Activated T-cell treated with anti-CD3 and anti-CD28 coated beads, Interleukin-2, amount 50 U/mL, for 72 hours (primary cell): ENCODE measurements at regions not wholly inside any gene's neighbourhood (a gene's known extent, or its start where the extent isn't known, plus 50 kb on each side); places are given as distances from the start of the nearest gene placed in this dataset.

Experiments
- ATAC-seq, 2 donors: fragments of 150-1000 bp; cut with Tn5 transposase; replicated peaks in 1 of 2; 2 replicates each; pipeline ENCODE4 v1.10.0; 2021; ENCODE audit warnings: moderate library complexity in 2 of 2, mild to moderate bottlenecking in 1 of 2
- DNase-seq, 2 donors: peaks; one replicate each; pipeline ENCODE4 v3.0.0; 2021 to 2022; ENCODE audit warnings: mixed read lengths in 1 of 2
- H3K27ac Mint-ChIP-seq: one replicate; pipeline ENCODE4 v1.8.0; 2022; ENCODE audit warnings: mild to moderate bottlenecking, moderate library complexity, mixed read lengths
- H3K27me3 Mint-ChIP-seq: one replicate; pipeline ENCODE4 v1.8.0; 2022; ENCODE audit warnings: low read depth, mixed read lengths
- H3K36me3 Mint-ChIP-seq, 2 donors: one replicate each; pipeline ENCODE4 v1.8.0; 2022; ENCODE audit warnings: mixed read lengths in 2 of 2, mild to moderate bottlenecking in 1 of 2; ENCODE audit not compliant: insufficient read depth in 2 of 2
- H3K4me1 Mint-ChIP-seq: one replicate; pipeline ENCODE4 v1.8.0; 2022; ENCODE audit warnings: low read depth, mixed read lengths
- H3K4me3 Mint-ChIP-seq, 2 donors: one replicate each; pipeline ENCODE4 v1.8.0; 2022; ENCODE audit warnings: mild to moderate bottlenecking in 2 of 2, mixed read lengths in 2 of 2, moderate library complexity in 2 of 2
- H3K9me3 Mint-ChIP-seq, 2 donors: one replicate each; pipeline ENCODE4 v1.8.0; 2022; ENCODE audit warnings: mixed read lengths in 2 of 2

- H3K4me1 Mint-ChIP-seq = peaks cover 14% of the 10 kb centered on the region
Measured at GRCh38 chr1:239505094-239505493, 118.7 kb downstream of the CHRM3 start.

GRCh38 chr1:239507826-239508225 lies 121.5 kb downstream of the CHRM3 start:
- no peak for ATAC-seq
- Mint-ChIP-seq H3K27ac (no peak overlapping the region), H3K27me3 (no peaks in the 10 kb centered on the region), H3K4me3 (no peak overlapping the region), H3K9me3 (peaks cover 18 to 28% of the 10 kb centered on the region in 2 donors), H3K4me1 (peaks cover 2% of the 10 kb centered on the region), H3K36me3 (peaks cover 12% of the 10 kb centered on the region in 2 donors)
- DNase-seq = no peak

More at GRCh38 chr1:239505094-239505493, 118.7 kb downstream of the CHRM3 start:
- Mint-ChIP-seq H3K4me3 (no peak overlapping the region), H3K27ac (no peak overlapping the region), H3K9me3 (peaks cover 17 to 30% of the 10 kb centered on the region in 2 donors), H3K36me3 (peaks cover 12 to 14% of the 10 kb centered on the region in 2 donors), H3K27me3 (no peaks in the 10 kb centered on the region)
- DNase-seq (no peak), ATAC-seq (no peak)

GRCh38 chr1:239511875-239512274 lies 125.5 kb downstream of the CHRM3 start:
- Mint-ChIP-seq H3K4me3 (no peak overlapping the region), H3K36me3 (peaks cover 5 to 6% of the 10 kb centered on the region in 2 donors), H3K27me3 (no peaks in the 10 kb centered on the region), H3K27ac (no peak overlapping the region), H3K4me1 (no peaks in the 10 kb centered on the region), H3K9me3 (peaks cover 7 to 9% of the 10 kb centered on the region in 2 donors)
- ATAC-seq = no peak
- DNase-seq = no peak

GRCh38 chr1:239516579-239516978 lies 130.2 kb downstream of the CHRM3 start:
- H3K4me3 Mint-ChIP-seq = no peak overlapping the region
- no peaks in the 10 kb centered on the region for H3K4me1 Mint-ChIP-seq
- H3K27ac Mint-ChIP-seq = no peak overlapping the region
- DNase-seq (no peak), ATAC-seq (no peak)
- no peaks in the 10 kb centered on the region for H3K9me3 Mint-ChIP-seq
- H3K27me3 Mint-ChIP-seq = no peaks in the 10 kb centered on the region
- no peaks in the 10 kb centered on the region for H3K36me3 Mint-ChIP-seq

GRCh38 chr1:239526391-239526790 lies 140.0 kb downstream of the CHRM3 start:
- DNase-seq = no peak
- no peak for ATAC-seq
- H3K27ac Mint-ChIP-seq = no peak overlapping the region
- peaks cover 0 to 3% of the 10 kb centered on the region in 2 donors for H3K9me3 Mint-ChIP-seq
- H3K4me1 Mint-ChIP-seq = no peaks in the 10 kb centered on the region
- no peaks in the 10 kb centered on the region for H3K36me3 Mint-ChIP-seq
- H3K4me3 Mint-ChIP-seq = no peak overlapping the region
- H3K27me3 Mint-ChIP-seq = no peaks in the 10 kb centered on the region

GRCh38 chr1:239527051-239527693 lies 140.8 kb downstream of the CHRM3 start:
- DNase-seq (no peak), ATAC-seq (no peak)
- H3K36me3 Mint-ChIP-seq = no peaks in the 10 kb centered on the region
- no peak overlapping the region for H3K27ac Mint-ChIP-seq
- H3K27me3 Mint-ChIP-seq = no peaks in the 10 kb centered on the region
- H3K9me3 Mint-ChIP-seq = no peaks in the 10 kb centered on the region
- no peak overlapping the region for H3K4me3 Mint-ChIP-seq
- no peaks in the 10 kb centered on the region for H3K4me1 Mint-ChIP-seq

GRCh38 chr1:239536165-239536849 lies 149.9 kb downstream of the CHRM3 start:
- Mint-ChIP-seq H3K4me1 (no peaks in the 10 kb centered on the region), H3K9me3 (no peaks in the 10 kb centered on the region), H3K36me3 (no peaks in the 10 kb centered on the region), H3K27me3 (no peaks in the 10 kb centered on the region), H3K27ac (no peak overlapping the region), H3K4me3 (no peak overlapping the region)
- DNase-seq = no peak
- ATAC-seq = no peak

- no peaks in the 10 kb centered on the region for H3K27me3 Mint-ChIP-seq
- H3K27ac Mint-ChIP-seq = no peak overlapping the region
- DNase-seq (no peak), ATAC-seq (no peak)
- no peaks in the 10 kb centered on the region for H3K9me3 Mint-ChIP-seq
- H3K4me3 Mint-ChIP-seq = no peak overlapping the region
- H3K4me1 Mint-ChIP-seq = no peaks in the 10 kb centered on the region
- no peaks in the 10 kb centered on the region for H3K36me3 Mint-ChIP-seq
Measured at GRCh38 chr1:239537795-239538194, 151.4 kb downstream of the CHRM3 start.

- no peaks in the 10 kb centered on the region for H3K36me3 Mint-ChIP-seq
- no peaks in the 10 kb centered on the region for H3K9me3 Mint-ChIP-seq
- DNase-seq (no peak), ATAC-seq (no peak)
- no peak overlapping the region for H3K27ac Mint-ChIP-seq
- no peaks in the 10 kb centered on the region for H3K27me3 Mint-ChIP-seq
- no peak overlapping the region for H3K4me3 Mint-ChIP-seq
- no peaks in the 10 kb centered on the region for H3K4me1 Mint-ChIP-seq
Measured at GRCh38 chr1:239538239-239538988, 152.0 kb downstream of the CHRM3 start.

- Mint-ChIP-seq H3K36me3 (no peaks in the 10 kb centered on the region), H3K4me3 (no peak overlapping the region), H3K27ac (no peak overlapping the region), H3K27me3 (no peaks in the 10 kb centered on the region), H3K9me3 (no peaks in the 10 kb centered on the region), H3K4me1 (no peaks in the 10 kb centered on the region)
- no peak for DNase-seq
- no peak for ATAC-seq
Measured at GRCh38 chr1:239539051-239539450, 152.7 kb downstream of the CHRM3 start.

- no peak for DNase-seq
- Mint-ChIP-seq H3K27me3 (no peaks in the 10 kb centered on the region), H3K36me3 (no peaks in the 10 kb centered on the region), H3K4me1 (no peaks in the 10 kb centered on the region), H3K27ac (no peak overlapping the region), H3K9me3 (no peaks in the 10 kb centered on the region), H3K4me3 (no peak overlapping the region)
- ATAC-seq = no peak
Measured at GRCh38 chr1:239539812-239540211, 153.4 kb downstream of the CHRM3 start.

- peaks cover 0 to 4% of the 10 kb centered on the region in 2 donors for H3K9me3 Mint-ChIP-seq
- no peak for DNase-seq
- H3K4me1 Mint-ChIP-seq = peaks cover 20% of the 10 kb centered on the region
Measured at GRCh38 chr1:239543873-239544272, 157.5 kb downstream of the CHRM3 start.

GRCh38 chr1:239545466-239545865 lies 159.1 kb downstream of the CHRM3 start:
- H3K4me1 Mint-ChIP-seq = peaks cover 20% of the 10 kb centered on the region
- DNase-seq = no peak
- peaks cover 0 to 4% of the 10 kb centered on the region in 2 donors for H3K9me3 Mint-ChIP-seq

More at GRCh38 chr1:239543873-239544272, 157.5 kb downstream of the CHRM3 start:
- peaks cover 4 to 8% of the 10 kb centered on the region in 2 donors for H3K36me3 Mint-ChIP-seq
- ATAC-seq = no peak
- H3K27me3 Mint-ChIP-seq = no peaks in the 10 kb centered on the region
- H3K27ac Mint-ChIP-seq = no peak overlapping the region
- no peak overlapping the region for H3K4me3 Mint-ChIP-seq

More at GRCh38 chr1:239545466-239545865, 159.1 kb downstream of the CHRM3 start:
- H3K27ac Mint-ChIP-seq = no peak overlapping the region
- H3K36me3 Mint-ChIP-seq = peaks cover 4 to 8% of the 10 kb centered on the region in 2 donors
- no peaks in the 10 kb centered on the region for H3K27me3 Mint-ChIP-seq
- H3K4me3 Mint-ChIP-seq = no peak overlapping the region
- no peak for ATAC-seq
